ENCODE measurements at regions not wholly inside any gene's neighbourhood (a gene's known extent, or its start where the extent isn't known, plus 50 kb on each side); places are given as distances from the start of the nearest gene placed in this dataset.

DNA sequence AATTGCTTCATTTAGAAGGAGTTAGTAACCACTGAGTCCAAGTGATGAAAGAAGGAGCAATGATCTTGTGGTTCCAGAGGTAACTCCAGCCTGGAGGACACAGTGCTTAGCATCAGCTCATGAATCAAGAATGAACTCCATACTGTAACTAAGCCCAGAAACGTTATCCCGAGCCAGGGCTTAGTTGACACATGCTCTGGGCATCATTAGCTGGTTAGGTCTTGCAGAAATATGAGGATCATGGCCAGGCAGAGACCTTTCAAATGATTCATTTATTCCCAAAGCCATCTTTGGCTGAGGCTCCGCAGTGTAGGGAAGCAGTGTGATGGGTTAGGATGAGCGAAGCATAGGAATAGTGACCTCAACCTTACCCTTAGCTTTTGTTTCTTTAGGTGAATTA, 277.4 kb downstream of the FAM76B start:
- DNase-seq (ENCODE audit: low read depth), result peak; percentile 99
- TF ChIP-seq, protein P1, sequence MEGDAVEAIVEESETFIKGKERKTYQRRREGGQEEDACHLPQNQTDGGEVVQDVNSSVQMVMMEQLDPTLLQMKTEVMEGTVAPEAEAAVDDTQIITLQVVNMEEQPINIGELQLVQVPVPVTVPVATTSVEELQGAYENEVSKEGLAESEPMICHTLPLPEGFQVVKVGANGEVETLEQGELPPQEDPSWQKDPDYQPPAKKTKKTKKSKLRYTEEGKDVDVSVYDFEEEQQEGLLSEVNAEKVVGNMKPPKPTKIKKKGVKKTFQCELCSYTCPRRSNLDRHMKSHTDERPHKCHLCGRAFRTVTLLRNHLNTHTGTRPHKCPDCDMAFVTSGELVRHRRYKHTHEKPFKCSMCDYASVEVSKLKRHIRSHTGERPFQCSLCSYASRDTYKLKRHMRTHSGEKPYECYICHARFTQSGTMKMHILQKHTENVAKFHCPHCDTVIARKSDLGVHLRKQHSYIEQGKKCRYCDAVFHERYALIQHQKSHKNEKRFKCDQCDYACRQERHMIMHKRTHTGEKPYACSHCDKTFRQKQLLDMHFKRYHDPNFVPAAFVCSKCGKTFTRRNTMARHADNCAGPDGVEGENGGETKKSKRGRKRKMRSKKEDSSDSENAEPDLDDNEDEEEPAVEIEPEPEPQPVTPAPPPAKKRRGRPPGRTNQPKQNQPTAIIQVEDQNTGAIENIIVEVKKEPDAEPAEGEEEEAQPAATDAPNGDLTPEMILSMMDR (conservative IDR thresholded peaks at IDR 0.05; ENCODE audit: low read length), result no peak
- H3K4me3 ChIP-seq (ENCODE audit: low read length), result peak overlapping the region; percentile 7; the same call in 1 of the 2 replicates

DNA sequence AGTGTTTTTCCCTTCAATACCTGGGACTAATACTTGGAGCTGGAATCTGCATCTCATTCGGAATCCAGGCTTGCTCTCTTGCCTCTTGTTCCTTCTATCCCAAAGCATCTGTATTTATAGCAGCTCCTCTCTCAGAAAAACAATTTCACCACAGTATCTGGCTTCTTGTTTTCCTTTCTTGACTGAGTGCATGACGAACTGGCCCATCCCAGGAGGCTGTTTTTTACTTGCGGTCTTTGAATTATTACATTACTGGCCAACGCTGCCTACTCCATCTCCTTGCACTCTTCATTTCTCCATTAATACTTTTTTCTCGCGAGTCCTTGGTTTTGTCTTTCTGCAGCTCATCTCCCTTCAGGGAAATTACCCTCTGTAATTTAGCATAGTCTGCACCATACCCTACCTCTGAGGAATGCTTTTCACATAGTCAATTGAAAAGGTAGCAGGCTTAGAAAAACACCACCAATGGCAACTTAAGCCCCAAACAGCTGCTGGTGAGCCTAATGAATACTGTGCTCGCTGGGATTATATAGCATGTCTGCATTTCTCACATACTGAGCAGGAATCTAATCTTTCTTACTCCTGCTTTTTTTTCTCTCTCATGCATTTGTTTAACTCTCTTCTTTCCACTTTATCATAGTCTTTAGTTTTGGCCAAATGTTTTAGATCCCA, 277.4 kb upstream of the SESN3 start:
- no peak overlapping the region for H3K4me3 ChIP-seq (ENCODE audit: low read length)
- TF ChIP-seq, protein P1 (conservative IDR thresholded peaks at IDR 0.05; ENCODE audit: low read length), result no peak
- DNase-seq (ENCODE audit: low read depth), result no peak

DNA sequence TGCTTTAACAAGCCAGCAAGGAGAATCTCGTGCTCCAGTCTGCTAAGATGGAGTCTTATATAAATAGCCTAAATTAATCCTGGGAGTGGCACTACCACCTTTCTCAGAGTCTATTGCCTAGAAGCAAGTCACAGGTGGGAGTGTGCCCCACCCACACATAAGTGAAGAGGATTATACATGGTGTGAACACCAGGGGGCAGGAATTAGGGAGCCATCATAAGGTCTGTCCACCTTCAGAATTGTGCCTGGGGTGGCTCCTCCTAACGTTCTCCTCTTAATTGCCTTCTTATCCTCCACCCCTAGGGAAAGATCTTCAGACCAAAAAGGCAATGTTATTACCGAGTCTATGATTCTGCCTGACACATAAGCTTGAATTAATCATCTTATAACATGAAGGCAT, 276.8 kb upstream of the SESN3 start:
- H3K4me3 ChIP-seq (ENCODE audit: low read length), result no peak overlapping the region
- no peak for DNase-seq (ENCODE audit: low read depth)
- TF ChIP-seq, protein P1 (conservative IDR thresholded peaks at IDR 0.05; ENCODE audit: low read length), result no peak

DNA sequence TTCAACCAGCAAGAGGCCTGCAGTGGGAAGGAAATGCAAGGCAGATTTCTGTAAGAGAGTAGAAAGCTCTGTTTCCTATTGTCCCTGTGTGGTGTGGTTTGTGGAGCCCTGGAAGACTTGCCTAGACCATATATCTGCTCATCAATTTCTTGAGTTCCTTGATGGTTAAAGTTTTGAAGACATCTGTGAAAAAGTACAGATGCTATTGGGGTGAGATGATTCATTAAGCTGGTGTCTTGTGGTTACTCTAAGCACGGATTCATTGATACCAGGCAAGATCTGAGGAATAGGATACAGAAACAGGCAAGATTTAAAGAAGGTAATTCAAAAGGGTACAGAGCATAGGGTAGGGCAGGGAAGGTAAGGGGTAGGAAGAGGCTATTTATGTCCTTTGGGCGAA, 275.8 kb upstream of the SESN3 start:
- TF ChIP-seq, protein P1 (conservative IDR thresholded peaks at IDR 0.05; ENCODE audit: low read length), result no peak
- no peak overlapping the region for H3K4me3 ChIP-seq (ENCODE audit: low read length)
- DNase-seq (ENCODE audit: low read depth), result peak; percentile 81

DNA sequence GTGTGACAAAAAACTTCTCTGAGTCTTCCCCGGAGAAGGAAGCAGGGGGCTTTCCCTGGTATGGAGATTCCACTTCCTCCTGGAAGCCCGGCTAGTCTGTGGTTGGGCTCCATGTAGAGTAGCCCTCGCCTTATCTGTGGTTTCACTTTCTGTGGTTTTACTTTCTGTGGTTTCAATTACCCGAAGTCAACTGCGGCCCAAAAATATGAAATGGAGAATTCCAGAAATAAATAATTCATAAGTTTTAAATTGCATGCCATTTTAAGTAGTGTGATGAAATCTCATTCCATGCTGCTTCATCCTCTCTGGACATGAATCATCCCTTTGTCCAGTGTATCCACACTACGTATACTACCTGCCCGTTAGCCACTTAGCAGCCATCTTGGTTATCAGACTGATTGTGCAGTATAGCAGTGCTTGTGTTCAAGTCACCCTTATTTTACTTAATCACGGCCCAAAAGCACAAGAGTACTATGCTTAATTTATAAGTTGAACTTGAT, 275.0 kb upstream of the SESN3 start:
- peak; percentile 82 for DNase-seq (ENCODE audit: low read depth)
- H3K4me3 ChIP-seq (ENCODE audit: low read length), result no peak overlapping the region
- TF ChIP-seq, protein P1 (conservative IDR thresholded peaks at IDR 0.05; ENCODE audit: low read length), result no peak

DNA sequence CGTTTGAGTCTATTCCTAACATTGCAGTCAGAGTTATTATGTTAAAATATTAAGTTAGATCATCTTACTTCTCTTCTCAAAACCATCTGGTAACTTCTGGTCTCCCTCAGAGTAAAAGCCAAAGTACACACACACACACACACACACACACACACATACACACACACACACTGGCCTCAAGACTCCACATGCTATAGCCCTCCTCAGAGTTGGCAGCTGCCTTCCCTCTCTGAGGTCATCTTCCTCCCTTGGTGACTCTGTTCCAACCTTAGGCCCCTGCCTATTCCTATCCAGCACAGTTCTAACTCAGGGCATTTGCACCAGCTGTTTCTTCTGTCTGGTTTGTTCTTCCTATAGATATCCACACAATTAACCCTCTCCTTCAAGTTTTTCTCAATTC, 272.0 kb upstream of the SESN3 start:
- TF ChIP-seq, protein P1 (conservative IDR thresholded peaks at IDR 0.05; ENCODE audit: low read length), result no peak
- peak; percentile 78 for DNase-seq (ENCODE audit: low read depth)
- no peak overlapping the region for H3K4me3 ChIP-seq (ENCODE audit: low read length)

DNA sequence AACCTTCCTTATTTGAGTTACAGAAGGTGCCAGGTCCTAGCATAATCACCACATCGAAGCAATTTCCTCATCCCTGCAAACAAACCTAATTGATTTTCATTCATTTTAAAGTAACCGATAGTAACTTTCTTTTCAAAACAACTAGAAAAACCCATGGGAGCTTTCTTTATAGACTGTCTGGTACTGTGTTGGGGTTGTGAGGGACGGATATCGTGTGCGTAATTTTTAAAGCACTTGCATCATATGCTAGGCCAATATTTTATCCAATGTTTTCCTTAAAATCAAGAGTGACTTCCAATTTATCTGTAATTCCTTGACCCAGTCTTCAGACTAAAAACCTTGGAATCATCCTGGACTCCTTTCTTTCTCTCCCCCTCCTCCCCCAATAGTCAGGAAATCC, 271.5 kb upstream of the SESN3 start:
- TF ChIP-seq, protein P1 (conservative IDR thresholded peaks at IDR 0.05; ENCODE audit: low read length), result no peak
- DNase-seq (ENCODE audit: low read depth), result no peak
- no peak overlapping the region for H3K4me3 ChIP-seq (ENCODE audit: low read length)
